DOHH2 (cell line): ENCODE measurements at regions not wholly inside any gene's neighbourhood (a gene's known extent, or its start where the extent isn't known, plus 50 kb on each side); places are given as distances from the start of the nearest gene placed in this dataset.

Experiments used
- H3F3A ChIP-seq: fragments of 200-600 bp; sonication (generic), shearing (Covaris generic); 2 replicates; pipeline ENCODE4 v1.6.0; 2016; ENCODE audit warnings: antibody characterized with exemption, mild to moderate bottlenecking; ENCODE audit not compliant: control insufficient read depth, insufficient read depth
- H3K27ac ChIP-seq: fragments of 200-600 bp; sonication (generic); 2 replicates; pipeline ENCODE4 v1.5.1; 2014; ENCODE audit warnings: low read depth, mild to moderate bottlenecking, low read length, moderate library complexity
- H3K27me3 ChIP-seq: fragments of 200-600 bp; sonication (generic); 2 replicates; pipeline ENCODE4 v1.6.1; 2014; ENCODE audit warnings: mild to moderate bottlenecking, low read length, mixed read lengths; ENCODE audit not compliant: control insufficient read depth
- H3K36me3 ChIP-seq: fragments of 200-600 bp; sonication (generic); 2 replicates; pipeline ENCODE4 v1.6.1; 2014; ENCODE audit warnings: mild to moderate bottlenecking, low read length, moderate library complexity, mixed read lengths; ENCODE audit not compliant: control insufficient read depth
- H3K4me1 ChIP-seq: fragments of 200-600 bp; sonication (generic); 2 replicates; pipeline ENCODE4 v1.6.1; 2014; ENCODE audit warnings: mild to moderate bottlenecking, low read length, mixed read lengths; ENCODE audit not compliant: control insufficient read depth
- H3K4me2 ChIP-seq: fragments of 200-600 bp; sonication (generic); 2 replicates; pipeline ENCODE4 v1.6.0; 2014; ENCODE audit warnings: mild to moderate bottlenecking, low read length, moderate library complexity
- H3K4me3 ChIP-seq: fragments of 200-600 bp; sonication (generic); 2 replicates; pipeline ENCODE4 v1.5.1; 2014; ENCODE audit warnings: mild to moderate bottlenecking, low read length, mixed read lengths
- H3K79me2 ChIP-seq: fragments of 200-600 bp; sonication (generic); 2 replicates; pipeline ENCODE4 v1.6.1; 2014; ENCODE audit warnings: mild to moderate bottlenecking, low read length, mixed read lengths; ENCODE audit not compliant: control insufficient read depth
- H3K9me2 ChIP-seq: fragments of 200-600 bp; sonication (generic); replicated peaks from 2 replicates; pipeline ENCODE4 v1.6.1; 2014; ENCODE audit warnings: mild to moderate bottlenecking, low read length, mixed read lengths; ENCODE audit not compliant: control insufficient read depth
- H3K9me3 ChIP-seq: fragments of 200-600 bp; sonication (generic); 2 replicates; pipeline ENCODE4 v1.6.1; 2014; ENCODE audit warnings: antibody characterized with exemption, low read length, mixed read lengths; ENCODE audit not compliant: control insufficient read depth, insufficient read depth
- H4K20me1 ChIP-seq: fragments of 200-600 bp; sonication (generic); 2 replicates; pipeline ENCODE4 v1.6.0; 2014; ENCODE audit warnings: low read depth, mild to moderate bottlenecking, antibody characterized with exemption, low read length, moderate library complexity; ENCODE audit not compliant: control insufficient read depth, insufficient read depth
- CTCF ChIP-seq: fragments of 200-600 bp; sonication (generic); IDR thresholded peaks from one replicate; pipeline ENCODE4 v1.5.1; 2014; ENCODE audit warnings: antibody characterized with exemption, mild to moderate bottlenecking, low read depth, low read length; ENCODE audit not compliant: poor library complexity, severe bottlenecking
- EZH2phosphoT487 ChIP-seq: fragments of 200-600 bp; sonication (generic); IDR thresholded peaks from 2 replicates; pipeline ENCODE4 v1.6.1; 2017; ENCODE audit warnings: borderline replicate concordance, mild to moderate bottlenecking, antibody characterized with exemption, low read length, moderate library complexity, mixed read lengths

DNA sequence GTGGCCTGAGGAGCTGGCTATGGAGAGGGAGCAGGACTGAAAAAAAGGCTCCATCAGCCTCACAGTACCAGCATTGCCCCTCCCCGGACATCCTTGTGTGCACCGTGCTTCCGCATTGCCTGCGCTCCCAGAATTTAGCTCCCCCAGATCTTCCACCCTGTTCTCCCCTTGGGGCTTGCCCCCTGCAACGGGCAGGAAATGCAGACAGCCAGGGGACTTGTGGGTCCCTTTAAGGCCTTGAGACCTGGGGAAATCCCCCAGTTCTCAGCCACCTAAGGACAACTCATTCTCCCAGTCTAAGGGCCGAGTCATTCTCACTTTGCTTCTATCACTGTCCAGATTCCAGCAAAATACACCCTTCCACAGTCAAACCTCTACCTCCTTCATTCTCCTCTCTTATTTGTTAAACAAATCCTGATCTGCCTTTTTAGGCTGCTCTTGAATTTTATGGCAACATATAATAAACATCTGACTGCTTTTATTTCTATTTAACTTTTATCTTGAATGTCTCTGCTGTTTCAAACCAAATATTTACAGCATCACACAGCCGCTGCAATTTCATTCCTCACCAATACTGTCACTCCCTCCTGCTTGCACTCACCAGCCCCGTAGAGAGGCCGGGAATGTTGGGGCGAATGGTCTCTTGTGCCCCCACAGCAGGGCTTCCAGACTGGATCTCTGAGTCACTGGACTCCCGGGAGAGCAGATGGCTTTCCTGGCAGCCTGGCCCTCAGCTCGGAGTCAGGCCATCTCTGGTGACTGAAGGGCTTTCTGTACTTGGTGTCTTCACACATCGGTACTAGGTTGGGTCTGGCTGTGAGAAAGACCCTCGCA, 221.9 kb downstream of the TSHZ3 start:
- no peaks in the 10 kb centered on the region for H3K9me2 ChIP-seq
- H3K36me3 ChIP-seq, result no peaks in the 10 kb centered on the region
- no peaks in the 10 kb centered on the region for H3K79me2 ChIP-seq
- H3K9me3 ChIP-seq, result peaks cover 8% of the 10 kb centered on the region; the same call in 1 of the 2 replicates
- TF ChIP-seq EZH2phosphoT487 (no peak), CTCF (no peak)
- no peaks in the 10 kb centered on the region for H4K20me1 ChIP-seq
- no peak overlapping the region for H3K4me3 ChIP-seq
- H3F3A ChIP-seq, result no peaks in the 10 kb centered on the region
- no peak overlapping the region for H3K27ac ChIP-seq
- no peak overlapping the region for H3K4me2 ChIP-seq
- no peaks in the 10 kb centered on the region for H3K27me3 ChIP-seq
- no peaks in the 10 kb centered on the region for H3K4me1 ChIP-seq

DNA sequence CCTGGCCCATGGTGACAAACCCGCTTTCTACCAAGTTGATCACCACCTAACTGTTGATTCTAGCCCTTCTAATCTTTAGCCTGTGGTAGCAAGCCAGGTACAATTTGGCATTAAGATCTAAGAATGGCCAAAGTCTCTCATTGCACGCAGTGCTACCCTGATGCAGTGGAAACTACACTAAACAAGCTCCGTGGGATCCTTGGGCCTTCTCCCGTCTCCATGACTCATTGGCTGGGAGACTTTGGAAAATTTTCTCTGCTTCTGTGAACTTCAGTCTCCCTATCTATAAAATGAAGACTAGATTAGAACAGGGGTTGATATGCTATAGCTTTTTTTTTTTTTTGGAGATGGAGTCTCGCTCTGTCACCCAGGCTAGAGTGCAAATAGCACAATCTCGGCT, 223.0 kb downstream of the TSHZ3 start:
- Histone ChIP-seq H3K36me3 (no peaks in the 10 kb centered on the region), H3K9me3 (peaks cover 8% of the 10 kb centered on the region; the same call in 1 of the 2 replicates), H3K27me3 (no peaks in the 10 kb centered on the region), H3K4me2 (no peak overlapping the region), H3K4me1 (no peaks in the 10 kb centered on the region), H4K20me1 (no peaks in the 10 kb centered on the region), H3K79me2 (no peaks in the 10 kb centered on the region), H3K9me2 (no peaks in the 10 kb centered on the region), H3K4me3 (no peak overlapping the region), H3F3A (no peaks in the 10 kb centered on the region), H3K27ac (no peak overlapping the region)
- TF ChIP-seq EZH2phosphoT487 (no peak), CTCF (no peak)

DNA sequence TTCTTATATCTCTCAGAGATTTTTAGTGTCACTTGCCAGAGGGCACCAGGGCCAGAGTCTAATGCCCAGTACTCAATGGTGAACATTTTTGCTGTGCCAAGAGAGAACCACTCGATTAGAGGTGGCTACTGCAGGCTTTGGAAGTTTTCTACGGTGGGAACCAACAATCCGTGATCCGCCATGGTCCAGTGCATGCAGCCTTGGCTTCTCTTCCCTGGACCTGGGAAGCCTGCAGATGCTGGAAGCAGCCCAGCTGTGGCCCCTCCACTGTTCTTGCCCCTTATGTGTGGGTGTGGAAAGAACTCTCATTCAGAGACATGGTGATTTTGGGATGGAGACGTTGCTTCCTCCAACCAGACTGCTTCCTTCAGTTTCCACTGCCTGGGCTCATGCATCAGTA, 224.2 kb downstream of the TSHZ3 start:
- TF ChIP-seq CTCF, result no peak
- TF ChIP-seq EZH2phosphoT487, result no peak
- no peak overlapping the region for H3K4me3 ChIP-seq
- no peak overlapping the region for H3K27ac ChIP-seq
- H3K79me2 ChIP-seq, result no peaks in the 10 kb centered on the region
- H3F3A ChIP-seq, result no peaks in the 10 kb centered on the region
- H3K4me2 ChIP-seq, result no peak overlapping the region
- no peaks in the 10 kb centered on the region for H3K9me2 ChIP-seq
- H3K27me3 ChIP-seq, result no peaks in the 10 kb centered on the region
- peaks cover 8% of the 10 kb centered on the region; the same call in 1 of the 2 replicates for H3K9me3 ChIP-seq
- no peaks in the 10 kb centered on the region for H4K20me1 ChIP-seq
- H3K36me3 ChIP-seq, result no peaks in the 10 kb centered on the region
- H3K4me1 ChIP-seq, result no peaks in the 10 kb centered on the region
